Stimulated activated CD4-positive, alpha-beta T cell treated with anti-CD3 and anti-CD28 coated beads, TNF-alpha, amount 100 ng/mL, for 24 hours (primary cell): ENCODE measurements at regions not wholly inside any gene's neighbourhood (a gene's known extent, or its start where the extent isn't known, plus 50 kb on each side); places are given as distances from the start of the nearest gene placed in this dataset.

Experiments used
- DNase-seq, 3 experiments: peaks; one replicate each; pipeline ENCODE4 v3.0.0-alpha.2; 2020; ENCODE audit warnings: low read depth in 3 of 3

GRCh38 chr17:33475594-33475993, 182.5 kb upstream of the ASIC2 start:
- DNase-seq = no peak

- no peak for DNase-seq
These were observed 188.6 kb upstream of the ASIC2 start for GRCh38 chr17:33481652-33482051.

- no peak for DNase-seq
These were observed 189.5 kb upstream of the ASIC2 start for GRCh38 chr17:33482636-33483035.

- no peak for DNase-seq
These were observed 191.5 kb upstream of the ASIC2 start for GRCh38 chr17:33484559-33484958.

GRCh38 chr17:33486135-33486885, 193.2 kb upstream of the ASIC2 start:
- no peak for DNase-seq

GRCh38 chr17:33487187-33487879, 194.2 kb upstream of the ASIC2 start:
- no peak for DNase-seq

GRCh38 chr17:33491871-33492481, 198.9 kb upstream of the ASIC2 start:
- DNase-seq = no peak

GRCh38 chr17:33492731-33493265, 199.7 kb upstream of the ASIC2 start:
- no peak for DNase-seq

- no peak for DNase-seq
These were observed 200.5 kb upstream of the ASIC2 start for GRCh38 chr17:33493566-33493965.

- no peak for DNase-seq
These were observed 201.1 kb upstream of the ASIC2 start for GRCh38 chr17:33494151-33494550.

GRCh38 chr17:33497623-33498022, 204.5 kb upstream of the ASIC2 start:
- DNase-seq = no peak

GRCh38 chr17:33498069-33498468, 205.0 kb upstream of the ASIC2 start:
- DNase-seq = no peak

GRCh38 chr17:33499040-33499439, 205.9 kb upstream of the ASIC2 start:
- no peak for DNase-seq

GRCh38 chr17:33500151-33500550, 207.1 kb upstream of the ASIC2 start:
- no peak for DNase-seq

GRCh38 chr17:33501185-33501584, 208.1 kb upstream of the ASIC2 start:
- no peak for DNase-seq

GRCh38 chr17:33504571-33504970, 211.5 kb upstream of the ASIC2 start:
- no peak for DNase-seq

- DNase-seq = no peak
These were observed 214.0 kb upstream of the ASIC2 start for GRCh38 chr17:33506889-33507650.

GRCh38 chr17:33508215-33508614, 215.1 kb upstream of the ASIC2 start:
- no peak for DNase-seq

- no peak for DNase-seq
These were observed 216.2 kb upstream of the ASIC2 start for GRCh38 chr17:33509331-33509730.

- no peak for DNase-seq
These were observed 218.6 kb upstream of the ASIC2 start for GRCh38 chr17:33511670-33512069.

GRCh38 chr17:33512113-33512512, 219.0 kb upstream of the ASIC2 start:
- DNase-seq = no peak

- DNase-seq = no peak
These were observed 220.7 kb upstream of the ASIC2 start for GRCh38 chr17:33513769-33514168.
